ENCODE measurements at regions not wholly inside any gene's neighbourhood (a gene's known extent, or its start where the extent isn't known, plus 50 kb on each side); places are given as distances from the start of the nearest gene placed in this dataset.

DNA sequence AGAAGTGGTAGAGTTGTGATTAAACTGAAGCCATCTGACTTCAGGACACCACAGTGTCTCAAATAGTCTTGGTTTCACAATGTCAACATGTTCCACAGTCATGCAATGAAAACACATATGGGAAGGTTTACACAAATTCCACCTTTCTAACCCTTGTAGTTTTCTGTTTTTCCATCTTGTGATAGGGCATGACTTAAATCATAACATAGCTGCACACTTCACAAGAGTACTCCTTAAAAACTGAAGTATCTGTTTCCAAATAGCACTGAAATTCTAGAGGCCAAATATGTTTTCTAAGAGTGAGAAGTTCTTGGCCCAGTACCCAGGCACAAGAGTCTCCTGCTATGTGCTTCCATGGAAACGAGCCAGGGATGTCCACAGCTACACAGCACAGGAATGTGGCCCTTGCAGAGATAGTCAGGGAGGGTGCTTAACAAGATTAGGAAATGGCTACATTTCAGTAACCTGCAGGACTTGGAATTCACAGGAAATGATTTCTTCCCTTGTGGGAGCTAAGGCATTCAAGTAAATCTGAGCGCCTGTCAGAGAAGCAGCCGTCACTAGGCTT, 269.1 kb downstream of the NDFIP2 start:
- no peak for DNase-seq

GRCh38 chr13:79749566-79749965, 268.6 kb downstream of the NDFIP2 start:
- no peak for DNase-seq

GRCh38 chr13:79745081-79745480, 264.1 kb downstream of the NDFIP2 start:
- no peak for DNase-seq

- no peak for DNase-seq
Observed at GRCh38 chr13:79742923-79743322, 262.0 kb downstream of the NDFIP2 start.

DNA sequence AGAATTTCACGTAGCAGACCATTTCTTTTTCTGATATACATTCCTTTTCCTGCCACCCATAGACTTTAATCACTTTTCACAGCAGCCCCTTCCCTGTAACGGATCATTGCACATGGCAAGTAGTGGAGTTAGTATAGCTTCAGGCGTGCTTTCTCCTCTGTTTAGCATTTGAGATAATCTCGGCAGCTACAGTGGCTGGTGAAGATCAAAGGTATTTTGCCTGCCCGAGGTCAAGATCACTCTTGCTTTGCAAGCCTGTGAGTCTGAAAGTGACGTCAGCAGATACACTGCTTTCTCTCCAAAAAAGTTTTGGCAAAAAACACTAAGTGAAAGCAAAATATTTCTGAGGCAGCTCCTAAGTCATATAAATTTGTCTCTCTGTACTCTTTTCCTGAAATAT, 260.0 kb downstream of the NDFIP2 start:
- no peak for DNase-seq

- DNase-seq = no peak
Observed at GRCh38 chr13:79736356-79736755, 255.4 kb downstream of the NDFIP2 start.

- no peak for DNase-seq
Observed at GRCh38 chr13:79735228-79735627, 254.3 kb downstream of the NDFIP2 start.

GRCh38 chr13:79727086-79727485, 246.1 kb downstream of the NDFIP2 start:
- no peak for DNase-seq

DNA sequence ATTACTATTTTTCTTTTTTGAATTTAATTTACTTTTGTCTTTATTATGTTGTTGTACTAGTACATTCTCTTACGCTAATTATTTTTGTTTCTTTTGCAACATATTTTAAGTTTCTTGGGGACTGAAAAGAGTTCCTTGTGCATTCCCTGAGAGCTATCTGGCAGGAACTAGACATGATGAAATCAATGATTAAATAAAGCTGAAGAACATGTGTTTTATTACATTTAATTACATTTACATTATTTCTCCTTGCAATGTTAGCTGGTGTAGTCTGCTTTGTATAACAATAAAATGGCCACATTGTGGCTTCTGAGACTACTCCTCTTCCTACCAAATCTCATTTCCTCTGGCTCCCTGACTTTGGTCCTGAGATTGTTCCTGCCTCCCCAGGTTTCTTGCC, 244.9 kb downstream of the NDFIP2 start:
- DNase-seq = no peak

DNA sequence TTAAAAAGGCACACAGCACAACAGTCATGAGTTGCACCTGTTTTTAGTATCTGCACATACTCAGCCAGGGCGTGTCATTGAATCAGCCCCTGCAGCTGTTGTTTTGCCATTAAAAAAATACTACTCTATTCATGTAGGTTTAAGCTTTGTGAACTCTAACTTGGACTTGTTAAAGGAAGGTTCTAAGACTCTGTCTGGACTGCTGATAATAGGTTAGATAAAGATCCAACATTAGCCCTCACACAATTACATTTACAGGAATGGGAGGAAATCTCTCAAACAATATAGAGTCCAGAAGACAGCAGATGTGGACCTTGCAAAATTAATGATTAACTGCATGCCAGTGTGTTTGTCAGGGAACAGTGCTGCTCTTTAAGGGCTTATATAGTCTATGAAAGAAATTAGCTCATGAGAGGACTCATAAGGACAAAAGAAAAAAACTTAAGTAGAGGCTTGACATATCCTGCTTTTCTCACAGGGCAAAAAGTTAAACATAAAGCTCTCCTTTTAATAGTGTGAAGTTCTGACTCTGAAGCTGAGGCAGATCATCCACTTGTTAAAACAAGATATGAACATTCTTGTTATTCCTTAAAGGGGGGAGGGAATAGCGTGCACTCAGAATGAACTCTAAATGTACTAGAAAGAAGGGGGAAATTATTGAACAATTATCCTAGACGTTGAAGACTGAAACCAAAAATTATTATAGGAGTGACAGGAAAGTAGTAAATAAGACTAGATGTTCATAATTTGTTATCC, 243.6 kb downstream of the NDFIP2 start:
- no peak for DNase-seq

- no peak for DNase-seq
Observed at GRCh38 chr13:79723519-79724024, 242.6 kb downstream of the NDFIP2 start.

GRCh38 chr13:79722885-79723445, 242.0 kb downstream of the NDFIP2 start:
- DNase-seq = no peak

DNA sequence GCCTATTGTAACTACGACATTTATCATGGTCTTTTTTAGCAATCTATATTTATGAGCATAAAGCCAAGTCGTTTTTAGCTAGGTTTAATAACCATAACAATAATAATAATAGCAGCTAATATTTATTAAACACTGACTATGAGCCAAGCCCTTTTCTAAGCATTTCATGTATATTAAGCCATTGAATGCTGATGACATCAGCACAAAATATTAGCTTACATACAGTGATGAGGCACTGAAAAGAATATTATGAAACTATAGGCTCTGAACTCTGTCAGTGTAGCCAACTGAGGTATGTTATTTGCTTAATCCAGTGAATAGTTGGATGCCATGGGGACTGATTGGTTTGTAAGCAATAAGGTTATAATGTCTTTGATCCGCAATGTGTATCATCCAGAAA, 235.2 kb downstream of the NDFIP2 start:
- no peak for DNase-seq

DNA sequence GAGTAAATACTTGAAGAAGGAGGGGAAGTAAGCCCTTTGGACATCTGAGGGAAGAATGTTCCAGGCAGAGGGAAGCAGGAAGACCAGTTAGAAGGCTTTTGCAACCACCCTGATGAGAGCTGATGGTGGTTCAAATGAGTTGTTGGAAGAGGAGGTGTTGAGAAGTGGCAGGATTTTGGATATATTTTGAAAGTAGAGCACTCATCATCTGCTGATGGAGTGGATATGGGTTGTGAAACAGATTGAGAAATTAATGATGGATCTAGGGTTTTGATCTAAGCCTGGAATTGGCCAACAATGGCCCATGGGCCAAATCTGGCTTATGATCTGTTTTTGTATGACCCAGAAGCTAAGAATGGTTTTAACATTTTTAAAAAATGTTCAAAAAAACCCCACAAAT, 230.7 kb downstream of the NDFIP2 start:
- DNase-seq = no peak

DNA sequence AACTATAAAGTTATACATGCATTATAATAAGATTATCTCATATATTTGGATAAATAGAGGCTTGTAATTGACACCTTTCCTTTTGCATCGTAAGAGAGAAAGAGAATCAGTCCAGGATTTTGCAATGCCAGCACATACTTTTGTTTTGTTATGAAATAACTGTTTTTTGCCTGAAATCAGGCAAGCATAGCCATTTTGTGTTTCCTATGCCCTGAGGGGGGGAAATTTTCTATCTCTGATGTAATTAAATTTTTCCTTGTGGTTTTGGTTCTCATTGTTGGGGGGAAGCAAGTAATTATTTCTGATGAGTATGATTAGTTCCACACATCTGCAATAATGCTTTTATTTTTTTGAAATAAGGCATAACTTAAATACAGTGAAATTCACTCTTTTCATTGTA, 229.4 kb downstream of the NDFIP2 start:
- DNase-seq = no peak

DNA sequence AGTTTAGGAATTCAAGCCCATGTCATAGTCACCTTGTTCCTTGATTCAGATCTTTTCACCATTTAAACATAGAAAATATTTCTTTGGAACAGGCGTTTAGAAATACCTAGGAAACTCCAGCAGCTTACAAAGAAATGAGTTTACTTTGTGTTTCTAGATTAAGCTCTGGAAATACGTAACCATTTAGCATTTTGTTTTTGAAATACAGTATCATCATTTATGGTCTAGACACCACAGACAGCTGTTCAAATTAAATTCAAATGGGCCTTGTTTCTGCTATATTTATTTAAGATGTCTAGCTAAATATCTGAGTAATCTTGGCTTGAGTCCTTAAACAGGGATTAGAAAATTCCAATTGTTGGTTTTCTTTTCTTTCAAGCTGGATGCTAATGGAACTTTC, 228.5 kb downstream of the NDFIP2 start:
- DNase-seq = no peak

DNA sequence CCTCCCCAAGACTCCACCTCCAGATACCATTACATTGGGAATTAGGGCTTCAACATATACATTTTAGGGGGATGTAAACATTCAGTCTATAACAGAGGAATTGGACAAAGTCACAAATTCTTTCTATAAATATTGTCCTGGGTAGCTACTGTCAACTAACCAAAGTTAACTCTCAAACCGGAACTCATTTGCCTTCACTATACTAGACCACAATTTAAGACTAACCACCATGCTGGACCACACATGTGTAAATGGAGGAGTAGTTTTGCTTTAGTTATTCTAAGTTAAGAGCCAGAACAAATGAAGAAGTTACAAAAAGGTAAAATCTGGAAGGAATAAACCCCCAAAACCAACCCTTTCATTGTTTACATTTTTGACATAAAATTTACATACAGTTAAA, 222.8 kb downstream of the NDFIP2 start:
- no peak for DNase-seq

GRCh38 chr13:79695754-79696153, 214.8 kb downstream of the NDFIP2 start:
- DNase-seq = no peak

GRCh38 chr13:79692846-79693245, 211.9 kb downstream of the NDFIP2 start:
- DNase-seq = no peak

GRCh38 chr13:79691826-79692225, 210.9 kb downstream of the NDFIP2 start:
- DNase-seq = no peak

- no peak for DNase-seq
Observed at GRCh38 chr13:79688741-79689140, 207.8 kb downstream of the NDFIP2 start.

DNA sequence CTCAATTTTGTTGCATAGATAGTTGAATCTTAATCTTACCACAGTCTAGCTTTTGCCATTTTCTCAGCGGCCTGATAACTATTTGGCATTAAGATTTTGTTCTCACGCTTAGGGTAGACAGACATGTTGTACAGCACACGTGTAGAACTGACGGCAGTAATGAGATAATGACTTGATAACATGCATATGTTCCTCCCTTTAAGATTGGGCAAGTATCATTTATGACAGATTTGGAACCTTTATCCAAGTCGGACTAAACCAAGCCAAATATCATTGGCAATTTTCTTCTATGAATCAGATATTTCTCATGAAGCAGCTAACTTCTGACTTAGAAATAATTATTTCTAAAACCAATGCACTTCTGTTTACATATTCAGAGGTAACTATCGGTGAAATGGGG, 205.5 kb downstream of the NDFIP2 start:
- DNase-seq = no peak

- DNase-seq = no peak
Observed at GRCh38 chr13:79684371-79684770, 203.4 kb downstream of the NDFIP2 start.

GRCh38 chr13:79682164-79682563, 201.2 kb downstream of the NDFIP2 start:
- no peak for DNase-seq

DNA sequence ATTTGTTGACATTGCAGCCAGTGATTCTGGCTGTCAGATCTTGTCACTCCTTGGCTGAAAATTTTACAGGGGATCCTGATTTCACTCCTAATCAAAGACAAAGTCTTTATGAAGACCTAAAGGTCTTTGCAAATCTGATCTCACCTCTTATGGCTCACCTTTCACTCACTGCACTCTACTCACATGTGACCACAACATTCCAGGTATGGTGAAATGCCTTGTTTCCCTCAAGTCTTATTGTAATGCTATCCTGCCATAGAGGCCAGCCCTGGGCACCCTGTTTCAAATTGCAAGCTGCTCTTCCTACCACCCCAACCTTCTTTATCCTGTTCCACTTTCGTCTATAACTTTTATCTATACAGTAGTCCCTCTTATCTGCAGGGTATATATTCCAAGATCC, 200.1 kb downstream of the NDFIP2 start:
- DNase-seq = no peak
